Spleen (tissue), 11 donors: ENCODE measurements at regions not wholly inside any gene's neighbourhood (a gene's known extent, or its start where the extent isn't known, plus 50 kb on each side); places are given as distances from the start of the nearest gene placed in this dataset.

Experiments
- DNase-seq: peaks from one replicate; pipeline ENCODE4 v3.0.0-alpha.2; 2020
- H3K27ac ChIP-seq, 8 donors: fragments of 200-600 bp; sonication (generic) in 7 of 8; 1 replicate in 4 of 8; 2 replicates in 4 of 8; pipeline versions ENCODE4 v1.5.0 to v1.8.0; 2016 to 2021; ENCODE audit warnings: inconsistent platforms in 4 of 8, mild to moderate bottlenecking in 4 of 8, moderate library complexity in 1 of 8
- H3K27me3 ChIP-seq, 7 donors: fragments of 200-600 bp; sonication (generic) in 6 of 7; replicated peaks in 1 of 7; 1 replicate in 4 of 7; 2 replicates in 3 of 7; pipeline versions ENCODE4 v1.5.0 to v1.8.0; 2016 to 2021; ENCODE audit warnings: inconsistent platforms in 3 of 7, mild to moderate bottlenecking in 1 of 7
- H3K36me3 ChIP-seq, 6 donors: fragments of 200-600 bp; sonication (generic) in 5 of 6; 1 replicate in 4 of 6; 2 replicates in 2 of 6; pipeline versions ENCODE4 v1.5.0 to v1.8.0; 2016 to 2021; ENCODE audit warnings: inconsistent platforms in 2 of 6
- H3K4me1 ChIP-seq, 6 donors: fragments of 200-600 bp; sonication (generic) in 5 of 6; 1 replicate in 3 of 6; 2 replicates in 3 of 6; pipeline versions ENCODE4 v1.5.0 to v1.8.0; 2016 to 2021; ENCODE audit warnings: inconsistent platforms in 3 of 6
- H3K4me3 ChIP-seq, 8 donors: fragments of 200-600 bp; sonication (generic) in 7 of 8; 1 replicate in 4 of 8; 2 replicates in 4 of 8; pipeline versions ENCODE4 v1.5.0 to v1.8.0; 2016 to 2021; ENCODE audit warnings: inconsistent platforms in 4 of 8, mild to moderate bottlenecking in 4 of 8, moderate library complexity in 2 of 8
- H3K9me3 ChIP-seq, 8 donors: fragments of 200-600 bp; sonication (generic) in 7 of 8; 1 replicate in 4 of 8; 2 replicates in 4 of 8; pipeline versions ENCODE4 v1.5.0 to v1.8.0; 2016 to 2021; ENCODE audit warnings: inconsistent platforms in 4 of 8
- CTCF ChIP-seq, 11 experiments: fragments of 200-600 bp in 7 of 11; fragments of 450-650 bp in 4 of 11; sonication (generic) in 4 of 11; IDR thresholded peaks in 8 of 11; conservative IDR thresholded peaks in 3 of 11; 1 replicate in 7 of 11; 2 replicates in 4 of 11; pipeline versions ENCODE4 v1.4.0 to v1.8.0; 2016 to 2021; ENCODE audit warnings: antibody characterized with exemption in 11 of 11, inconsistent platforms in 4 of 11, mild to moderate bottlenecking in 1 of 11
- POLR2A ChIP-seq, 3 donors: fragments of 450-650 bp; IDR thresholded peaks; one replicate each; pipeline ENCODE4 v1.5.1; 2017; ENCODE audit warnings: antibody characterized with exemption in 3 of 3, mild to moderate bottlenecking in 1 of 3
- POLR2AphosphoS5 ChIP-seq, 3 donors: sonication (generic); formaldehyde crosslinking; IDR thresholded peaks; one replicate each; pipeline ENCODE4 v1.5.1; 2017; ENCODE audit warnings: antibody characterized with exemption in 3 of 3
- WGBS, 5 donors: extraction: QIAGEN DNeasy Blood & Tissue Kit in 3 of 5; methylation state at CpG; one replicate each; pipeline versions ENCODE4 v1.1.5 to v1.1.7; 2013 to 2018; 5-methylcytosine and 5-hydroxymethylcytosine counted together
- intact Hi-C: fragments of 100-400 bp; cut with DNase I; formaldehyde crosslinking; loops from one replicate; pipeline ENCODE4 v1.15.0; 2023; ENCODE audit warnings: low total_unique reads
- donor health status: healthy with polysubstance abuse.
- donor health status: DM: no; HTN: no; CAD: no; lungs with moderate emphysema.
- donor health status: DM: no; HTN: no; CAD: no.
- donor health status: Bipolar disorder and iron deficiency.
- donor health status: healthy.
- donor health status: DM: no; HTN: no; CAD: no.
- donor health status: DM: yes; HTN: yes; CAD: no.

- Histone ChIP-seq H3K36me3 (no peaks in the 10 kb centered on the region), H3K27me3 (no peaks in the 10 kb centered on the region), H3K9me3 (no peaks in the 10 kb centered on the region), H3K4me3 (no peak overlapping the region), H3K4me1 (no peaks in the 10 kb centered on the region), H3K27ac (no peak overlapping the region)
- intact Hi-C loops: no loop called here
- WGBS, 5 donors: 88 to 94% (median 90%) methylated on average over 6 of the region's 6 CpGs
- DNase-seq: no peak
- no peak for TF ChIP-seq POLR2AphosphoS5 (IDR thresholded peaks at IDR 0.05)
- TF ChIP-seq CTCF (IDR thresholded peaks at IDR 0.05 in 8 of 11, conservative IDR thresholded peaks at IDR 0.05 in 3 of 11): no peak
- TF ChIP-seq POLR2A (IDR thresholded peaks at IDR 0.05): no peak
These were observed 668.4 kb downstream of the MECOM start for GRCh38 chr3:168995129-168995528.

- Histone ChIP-seq H3K27ac (no peak overlapping the region), H3K36me3 (no peaks in the 10 kb centered on the region), H3K4me1 (no peaks in the 10 kb centered on the region), H3K9me3 (no peaks in the 10 kb centered on the region), H3K4me3 (no peak overlapping the region), H3K27me3 (no peaks in the 10 kb centered on the region)
- DNase-seq: no peak
- intact Hi-C loops: no loop called here
- TF ChIP-seq POLR2A (IDR thresholded peaks at IDR 0.05) (no peak), POLR2AphosphoS5 (IDR thresholded peaks at IDR 0.05) (no peak)
These were observed 671.7 kb downstream of the MECOM start for GRCh38 chr3:168991803-168992202.

GRCh38 chr3:168990621-168991020 is 672.9 kb downstream of the MECOM start:
- no peak for DNase-seq
- Histone ChIP-seq H3K27ac (no peak overlapping the region), H3K9me3 (no peaks in the 10 kb centered on the region), H3K4me1 (no peaks in the 10 kb centered on the region), H3K4me3 (no peak overlapping the region), H3K36me3 (no peaks in the 10 kb centered on the region), H3K27me3 (no peaks in the 10 kb centered on the region)
- intact Hi-C loops: no loop called here
- 68 to 85% (median 77%) methylated on average over 3 of the region's 3 CpGs for WGBS, 5 donors
- TF ChIP-seq POLR2A (IDR thresholded peaks at IDR 0.05) (no peak), CTCF (IDR thresholded peaks at IDR 0.05 in 8 of 11, conservative IDR thresholded peaks at IDR 0.05 in 3 of 11) (no peak), POLR2AphosphoS5 (IDR thresholded peaks at IDR 0.05) (no peak)

- H3K4me3 ChIP-seq: no peak overlapping the region
- no peak for TF ChIP-seq CTCF (IDR thresholded peaks at IDR 0.05 in 8 of 11, conservative IDR thresholded peaks at IDR 0.05 in 3 of 11)
- no peak for TF ChIP-seq POLR2AphosphoS5 (IDR thresholded peaks at IDR 0.05)
- no peak for TF ChIP-seq POLR2A (IDR thresholded peaks at IDR 0.05)
- intact Hi-C loops: no loop called here
- WGBS, 5 donors: 61 to 88% (median 78%) methylated on average over 2 of the region's 2 CpGs
- no peaks in the 10 kb centered on the region for H3K9me3 ChIP-seq
- H3K27ac ChIP-seq: no peak overlapping the region
- no peaks in the 10 kb centered on the region for H3K27me3 ChIP-seq
- H3K4me1 ChIP-seq: no peaks in the 10 kb centered on the region
- no peaks in the 10 kb centered on the region for H3K36me3 ChIP-seq
- DNase-seq: no peak
These were observed 673.4 kb downstream of the MECOM start for GRCh38 chr3:168990134-168990533.

GRCh38 chr3:168989396-168989795 is 674.1 kb downstream of the MECOM start:
- Histone ChIP-seq H3K4me1 (no peaks in the 10 kb centered on the region), H3K9me3 (no peaks in the 10 kb centered on the region), H3K4me3 (no peak overlapping the region), H3K27me3 (no peaks in the 10 kb centered on the region), H3K27ac (no peak overlapping the region), H3K36me3 (no peaks in the 10 kb centered on the region)
- TF ChIP-seq POLR2A (IDR thresholded peaks at IDR 0.05) (no peak), CTCF (IDR thresholded peaks at IDR 0.05 in 8 of 11, conservative IDR thresholded peaks at IDR 0.05 in 3 of 11) (no peak), POLR2AphosphoS5 (IDR thresholded peaks at IDR 0.05) (no peak)
- DNase-seq: no peak
- 75 to 82% (median 78%) methylated on average over 5 of the region's 5 CpGs for WGBS, 5 donors
- intact Hi-C loops: no loop called here
